Suprapubic skin (tissue), 4 donors: ENCODE measurements at regions not wholly inside any gene's neighbourhood (a gene's known extent, or its start where the extent isn't known, plus 50 kb on each side); places are given as distances from the start of the nearest gene placed in this dataset.

Source experiments
- EP300 ChIP-seq: sonication (generic); formaldehyde crosslinking; IDR thresholded peaks from one replicate; pipeline ENCODE4 v1.6.1; 2017; ENCODE audit warnings: antibody characterized with exemption
- POLR2A ChIP-seq, 2 donors: fragments of 450-650 bp; IDR thresholded peaks; one replicate each; pipeline ENCODE4 v1.6.1; 2017; ENCODE audit warnings: antibody characterized with exemption in 2 of 2, mild to moderate bottlenecking in 2 of 2, moderate library complexity in 2 of 2
- POLR2AphosphoS5 ChIP-seq, 3 donors: sonication (generic); formaldehyde crosslinking; IDR thresholded peaks; one replicate each; pipeline ENCODE4 v1.6.1; 2017; ENCODE audit warnings: antibody characterized with exemption in 3 of 3
- TF ChIP-seq, protein P1 (sequence below), 2 donors: fragments of 200-600 bp in 1 of 2; fragments of 450-650 bp in 1 of 2; sonication (generic) in 1 of 2; IDR thresholded peaks; one replicate each; pipeline ENCODE4 v1.5.1; 2016 to 2019; ENCODE audit warnings: antibody characterized with exemption in 2 of 2, mild to moderate bottlenecking in 1 of 2, moderate library complexity in 1 of 2

- TF ChIP-seq POLR2A (IDR thresholded peaks at IDR 0.05) (no peak), POLR2AphosphoS5 (IDR thresholded peaks at IDR 0.05) (no peak), EP300 (no peak)
- TF ChIP-seq, protein P1, sequence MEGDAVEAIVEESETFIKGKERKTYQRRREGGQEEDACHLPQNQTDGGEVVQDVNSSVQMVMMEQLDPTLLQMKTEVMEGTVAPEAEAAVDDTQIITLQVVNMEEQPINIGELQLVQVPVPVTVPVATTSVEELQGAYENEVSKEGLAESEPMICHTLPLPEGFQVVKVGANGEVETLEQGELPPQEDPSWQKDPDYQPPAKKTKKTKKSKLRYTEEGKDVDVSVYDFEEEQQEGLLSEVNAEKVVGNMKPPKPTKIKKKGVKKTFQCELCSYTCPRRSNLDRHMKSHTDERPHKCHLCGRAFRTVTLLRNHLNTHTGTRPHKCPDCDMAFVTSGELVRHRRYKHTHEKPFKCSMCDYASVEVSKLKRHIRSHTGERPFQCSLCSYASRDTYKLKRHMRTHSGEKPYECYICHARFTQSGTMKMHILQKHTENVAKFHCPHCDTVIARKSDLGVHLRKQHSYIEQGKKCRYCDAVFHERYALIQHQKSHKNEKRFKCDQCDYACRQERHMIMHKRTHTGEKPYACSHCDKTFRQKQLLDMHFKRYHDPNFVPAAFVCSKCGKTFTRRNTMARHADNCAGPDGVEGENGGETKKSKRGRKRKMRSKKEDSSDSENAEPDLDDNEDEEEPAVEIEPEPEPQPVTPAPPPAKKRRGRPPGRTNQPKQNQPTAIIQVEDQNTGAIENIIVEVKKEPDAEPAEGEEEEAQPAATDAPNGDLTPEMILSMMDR (IDR thresholded peaks at IDR 0.05) = no peak
These were observed 107.5 kb upstream of the CLDN14 start for GRCh38 chr21:36587388-36587787.
